CD4-positive, alpha-beta T cell treated with Interleukin-17A for 1 hour (primary cell): ENCODE measurements at regions not wholly inside any gene's neighbourhood (a gene's known extent, or its start where the extent isn't known, plus 50 kb on each side); places are given as distances from the start of the nearest gene placed in this dataset.
"Not testable (repeated sequence)": the region's sequence is repeated elsewhere in the genome, so short reads cannot be mapped to it uniquely, and the experiment has no call there.

Source experiments
- DNase-seq: peaks from one replicate; pipeline ENCODE4 v3.0.0-alpha.2; 2020

DNA sequence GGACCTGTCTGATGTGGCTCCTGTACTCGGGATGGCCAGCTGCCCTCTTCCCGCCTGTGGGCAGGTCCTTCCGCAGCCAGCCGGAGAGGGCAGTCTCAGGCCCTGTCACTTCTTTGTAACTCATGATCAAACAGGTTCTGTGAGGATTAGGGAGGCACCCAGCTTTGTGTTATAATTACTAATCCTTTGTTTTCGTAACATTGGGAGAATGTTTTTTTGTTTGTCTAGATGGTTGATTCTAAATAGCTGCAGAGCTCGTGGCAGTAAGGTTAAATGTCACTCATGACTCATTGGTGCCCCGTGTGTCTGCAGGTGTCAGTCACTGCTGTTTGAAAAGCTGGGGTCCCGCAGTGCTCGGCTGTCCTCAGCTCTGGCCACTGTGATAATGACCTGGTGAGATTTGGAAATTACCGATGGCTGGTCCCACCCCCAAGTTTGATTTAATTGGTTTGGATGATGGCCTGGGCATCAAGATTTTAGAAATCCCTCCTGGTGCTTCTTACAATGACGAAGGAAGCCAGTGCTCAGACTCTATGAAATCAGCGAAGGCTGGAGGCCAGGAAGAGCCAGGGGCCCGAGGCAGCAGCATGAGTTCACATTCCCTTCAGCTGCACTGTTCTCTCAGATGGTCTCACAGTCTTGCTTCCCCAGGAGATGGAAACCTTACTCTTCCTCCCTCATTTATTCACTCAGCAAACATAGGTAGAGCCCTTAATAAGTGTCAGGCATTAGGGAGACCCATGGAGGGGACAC lies 172.8 kb downstream of the VAPA start:
- no peak for DNase-seq

DNA sequence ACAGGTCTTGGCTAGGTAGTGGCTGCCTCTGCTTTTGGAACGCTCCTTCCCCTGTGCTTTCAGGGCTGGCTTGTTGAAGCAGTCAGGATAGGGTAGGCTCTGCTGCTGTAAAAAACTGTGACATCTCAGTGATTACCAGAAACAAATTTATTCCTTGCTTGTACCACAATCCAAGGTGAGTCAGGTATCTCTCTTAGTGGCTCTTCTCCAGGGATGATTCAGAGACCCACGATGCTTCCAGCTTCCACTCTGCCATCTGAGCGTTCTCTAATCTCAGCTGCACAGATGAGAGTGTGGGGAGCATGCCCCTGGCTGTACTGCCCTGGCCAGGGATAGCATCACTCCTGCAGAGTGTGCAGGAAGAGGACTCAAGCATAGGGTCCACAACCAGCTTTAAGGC lies 174.9 kb downstream of the VAPA start:
- no peak for DNase-seq

DNA sequence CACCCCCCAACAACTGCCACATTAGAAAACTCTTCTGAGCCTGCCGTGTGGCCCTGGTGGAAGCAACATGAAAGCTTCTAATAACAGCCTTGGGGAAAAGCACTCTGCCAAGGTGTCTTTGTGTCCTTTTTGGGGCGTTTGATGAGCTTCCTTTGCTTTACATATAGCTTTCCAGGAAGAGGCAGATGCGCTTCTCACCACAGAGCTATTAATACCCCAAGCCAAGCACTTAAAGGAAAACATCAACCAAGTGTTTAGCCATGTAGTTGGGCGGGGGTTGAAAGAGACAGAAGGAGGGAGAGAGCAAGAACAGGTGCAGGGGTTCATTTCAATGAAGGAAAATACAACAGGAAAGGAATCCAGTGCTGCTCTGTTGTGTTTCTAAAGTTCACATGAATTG lies 176.1 kb downstream of the VAPA start:
- no peak for DNase-seq

DNA sequence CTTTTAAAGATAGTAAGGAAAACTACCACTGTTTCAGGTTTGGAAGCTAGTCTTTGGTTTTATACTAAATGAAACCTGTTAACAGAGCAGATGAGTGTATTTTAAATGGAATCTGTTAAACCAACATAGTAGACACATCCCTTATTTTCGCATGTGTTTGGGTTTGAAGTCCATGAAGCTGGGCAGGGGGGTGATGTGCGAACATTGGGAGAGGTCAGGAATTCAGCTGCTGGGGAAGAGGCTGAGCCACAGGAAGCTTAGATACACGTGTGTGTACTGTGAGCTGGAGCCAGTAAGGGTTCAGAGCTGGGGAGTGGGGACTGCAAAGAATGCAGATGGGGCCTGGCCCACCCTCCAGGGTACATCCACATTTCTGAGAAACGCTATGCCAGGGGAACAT lies 176.9 kb downstream of the VAPA start:
- no peak for DNase-seq

DNA sequence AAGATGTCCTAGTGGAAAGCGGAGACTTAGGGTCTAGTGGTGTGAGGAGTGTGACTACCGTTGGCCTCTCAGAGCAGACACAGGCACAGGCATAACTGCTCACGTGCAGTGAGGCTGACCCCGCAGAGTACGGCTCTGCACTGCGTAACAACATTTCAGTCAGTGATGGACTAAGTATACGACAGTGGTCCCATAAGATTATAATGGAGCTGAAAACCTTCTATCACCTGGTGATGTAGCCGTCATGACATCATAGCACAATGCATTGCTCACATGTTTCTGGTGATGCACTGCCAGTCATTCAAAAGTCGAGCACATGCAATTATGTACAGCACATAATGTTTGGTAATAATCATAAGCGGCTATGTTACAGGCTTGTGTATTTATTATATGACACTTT lies 179.6 kb downstream of the VAPA start:
- no peak for DNase-seq

DNA sequence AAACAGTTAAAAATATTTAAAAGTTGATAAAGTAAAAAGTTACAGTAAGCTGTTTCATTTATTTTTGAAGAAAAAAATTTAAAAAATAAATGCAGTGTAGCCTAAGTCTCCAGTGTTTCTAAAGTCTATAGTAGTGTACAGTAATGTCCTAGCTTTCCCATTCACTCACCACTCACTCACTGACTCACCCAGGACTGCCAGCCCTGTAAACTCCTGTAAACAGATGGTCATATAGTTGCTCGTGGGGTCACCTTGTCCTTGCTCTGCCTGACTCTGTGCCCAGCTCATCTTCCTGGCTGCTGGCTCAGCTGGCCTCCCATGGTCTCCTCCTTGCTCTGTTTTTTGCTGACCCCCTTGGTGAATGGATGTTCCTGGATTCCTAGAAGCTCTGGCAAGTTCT lies 180.3 kb downstream of the VAPA start:
- no peak for DNase-seq

DNA sequence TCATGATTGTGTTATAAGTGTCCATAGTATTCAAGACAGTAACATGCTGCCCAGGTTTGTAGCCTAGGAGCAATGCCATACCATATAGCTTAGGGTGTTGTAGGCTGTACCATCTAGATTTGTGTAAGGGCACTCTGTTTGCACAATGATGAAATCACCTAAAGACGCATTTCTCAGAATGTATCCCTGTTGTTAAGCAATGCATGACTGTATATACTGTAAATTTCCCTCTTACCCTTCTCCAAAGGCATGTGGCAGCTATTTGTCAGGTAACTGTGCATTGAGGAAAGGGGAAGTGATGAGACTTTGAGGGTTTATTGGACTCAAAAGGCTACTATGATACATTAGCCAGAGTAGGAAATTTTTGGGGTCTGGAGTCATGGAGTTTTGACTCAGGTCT lies 180.8 kb downstream of the VAPA start:
- DNase-seq = no peak

DNA sequence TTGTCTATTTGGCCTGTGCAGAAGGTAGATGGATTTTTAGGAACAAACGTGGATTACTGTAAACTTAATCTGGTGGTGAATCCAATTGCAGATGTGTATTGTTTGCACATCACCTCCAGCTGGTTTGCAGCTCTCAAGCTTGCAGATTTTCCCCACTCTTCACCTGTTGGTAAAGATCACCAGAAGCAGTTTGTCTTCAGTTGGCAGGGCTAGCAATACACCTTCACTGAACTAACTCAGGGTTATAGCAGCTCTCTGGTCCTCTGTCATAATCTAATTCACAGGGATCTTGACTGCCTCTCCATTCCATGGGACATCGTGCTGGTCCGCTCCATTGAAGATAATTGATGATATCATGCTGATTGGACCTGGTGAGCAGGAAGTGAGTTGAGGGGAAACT lies 181.5 kb downstream of the VAPA start:
- no peak for DNase-seq

DNA sequence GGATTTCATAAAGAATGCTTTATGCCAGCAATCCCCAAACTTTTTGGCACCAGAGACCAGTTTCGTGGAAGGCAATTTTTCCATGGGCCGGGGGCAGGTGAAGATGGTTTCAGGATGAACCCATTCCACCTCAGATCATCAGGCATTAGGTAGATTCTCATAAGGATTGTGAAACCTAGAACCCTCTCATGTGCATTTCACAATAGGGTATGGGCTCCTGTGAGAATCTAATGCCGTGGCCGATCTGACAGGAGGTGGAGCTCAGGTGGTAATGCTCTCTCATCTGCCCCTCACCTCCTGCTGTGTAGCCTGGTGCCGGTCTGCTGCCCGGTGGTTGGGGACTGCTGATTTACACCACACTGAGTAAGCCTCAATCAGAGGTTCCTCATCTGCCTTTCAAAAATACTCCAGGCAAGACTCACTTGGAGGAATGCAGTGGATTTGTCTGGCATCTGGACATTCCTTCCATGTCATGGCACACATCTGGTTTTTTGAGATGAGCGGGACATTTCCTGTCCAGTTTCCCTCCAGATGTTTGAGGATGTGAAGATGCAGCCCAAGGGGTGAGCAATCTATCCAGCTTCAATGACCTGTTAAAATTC lies 185.8 kb downstream of the VAPA start:
- DNase-seq = no peak

DNA sequence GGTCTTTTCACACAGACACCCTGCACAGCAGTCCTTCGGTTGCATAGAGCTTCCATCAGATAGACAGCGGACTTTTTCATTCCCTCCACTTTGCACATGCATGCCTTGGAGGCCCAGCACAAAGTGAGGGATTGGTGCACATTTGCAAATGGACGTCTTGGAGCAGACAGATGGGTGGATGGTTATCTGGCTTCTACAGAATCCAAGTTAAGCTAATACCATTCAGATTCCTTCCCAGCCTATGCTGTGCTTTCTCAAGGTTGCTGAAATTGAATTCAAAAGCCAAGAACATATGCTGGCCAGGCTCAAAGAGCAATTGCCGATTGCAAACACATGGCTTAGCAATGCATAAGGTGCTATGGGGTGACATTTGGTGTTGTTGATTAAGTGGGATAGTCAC lies 186.4 kb downstream of the VAPA start:
- no peak for DNase-seq

DNA sequence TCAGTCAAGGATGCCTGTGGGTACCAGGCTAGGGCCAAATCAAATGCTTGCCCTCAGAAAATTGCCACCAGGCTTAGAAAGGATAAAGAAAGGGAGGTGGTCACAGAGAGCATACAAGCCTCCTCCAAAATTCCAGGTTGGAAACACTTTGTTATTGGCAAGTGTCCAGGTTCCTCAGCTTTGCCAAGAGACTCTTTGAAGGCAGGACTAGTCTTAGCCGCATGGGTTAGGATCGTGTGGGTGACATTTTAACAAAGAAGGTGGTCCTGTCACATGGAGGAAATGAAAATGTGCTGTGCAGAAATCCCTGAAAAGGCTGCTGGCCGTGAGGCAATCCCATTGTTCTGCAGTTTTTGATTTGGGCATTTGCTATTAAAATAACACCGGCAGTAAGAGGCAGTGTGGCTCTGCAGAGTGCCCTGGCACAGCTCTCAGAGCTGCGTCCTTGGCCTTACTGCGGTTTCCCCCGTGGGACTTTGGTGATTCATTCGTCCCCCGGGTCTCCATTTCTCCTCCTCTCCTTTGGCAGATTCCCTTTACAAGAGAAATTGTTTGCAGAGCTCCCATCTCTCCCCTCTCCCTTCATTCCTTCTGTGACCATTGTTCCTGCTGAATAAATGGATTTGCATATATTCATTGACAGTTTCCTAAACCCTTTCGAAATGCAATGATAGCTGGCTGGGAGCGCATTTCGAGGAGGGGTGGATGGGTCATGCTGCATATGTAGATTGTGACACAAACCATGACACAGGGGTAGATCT lies 187.3 kb downstream of the VAPA start:
- no peak for DNase-seq

DNA sequence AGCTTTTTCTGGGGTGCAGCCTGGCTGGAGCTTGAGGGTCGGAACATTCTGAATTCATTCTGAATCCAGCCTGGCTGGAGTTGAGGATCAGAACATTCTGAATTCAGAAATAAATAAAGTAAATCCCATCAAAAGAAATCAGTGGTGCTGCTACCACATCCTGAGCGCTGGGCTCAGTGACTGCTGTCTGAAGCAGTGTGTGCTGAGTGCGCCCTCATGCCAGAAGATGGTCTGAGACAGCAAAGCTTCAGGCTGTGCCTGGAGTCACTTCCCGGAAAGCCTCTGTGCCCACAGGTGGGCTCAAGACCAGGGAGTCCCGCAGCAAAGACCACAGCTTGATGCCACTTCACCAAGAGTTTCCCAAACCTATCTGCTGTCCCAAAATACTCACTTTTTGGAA lies 187.9 kb downstream of the VAPA start:
- no peak for DNase-seq

DNA sequence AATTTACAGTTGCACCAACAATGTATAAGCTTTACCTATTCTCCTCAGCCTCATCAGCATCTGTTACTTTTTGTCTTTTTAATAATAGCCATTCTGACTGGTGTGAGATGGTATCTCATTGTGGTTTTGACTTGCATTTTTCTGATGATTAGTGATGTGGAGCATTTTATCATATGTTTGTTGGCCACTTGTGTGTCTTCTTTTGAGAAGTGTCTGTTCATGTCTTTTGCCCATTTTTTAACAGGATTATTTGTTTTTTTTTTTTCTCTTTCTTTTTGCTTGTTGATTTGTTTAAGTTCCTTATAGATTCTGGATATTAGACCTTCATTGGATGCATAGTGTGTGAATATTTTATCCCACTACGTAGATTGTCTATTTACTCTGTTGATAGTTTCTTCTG lies 191.3 kb downstream of the VAPA start:
- DNase-seq = not testable (repeated sequence)

DNA sequence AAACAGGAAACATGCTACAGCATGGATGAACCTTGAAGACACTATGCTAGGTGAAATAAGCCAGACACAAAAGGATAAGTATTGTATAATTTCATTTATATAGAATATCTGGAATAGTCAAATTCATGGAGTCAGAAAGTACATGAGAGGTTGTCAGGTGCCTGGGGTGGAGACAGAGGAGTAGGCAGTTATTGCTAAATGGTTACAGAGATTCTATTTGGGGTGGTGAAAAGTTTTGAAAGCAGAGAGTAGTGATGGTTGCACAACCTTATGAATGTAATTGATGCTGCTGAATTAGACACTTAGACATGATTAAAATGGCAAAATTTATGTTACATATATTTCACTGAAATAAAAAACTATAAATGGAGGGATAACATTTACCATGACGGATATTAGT lies 197.4 kb downstream of the VAPA start:
- DNase-seq = no peak

DNA sequence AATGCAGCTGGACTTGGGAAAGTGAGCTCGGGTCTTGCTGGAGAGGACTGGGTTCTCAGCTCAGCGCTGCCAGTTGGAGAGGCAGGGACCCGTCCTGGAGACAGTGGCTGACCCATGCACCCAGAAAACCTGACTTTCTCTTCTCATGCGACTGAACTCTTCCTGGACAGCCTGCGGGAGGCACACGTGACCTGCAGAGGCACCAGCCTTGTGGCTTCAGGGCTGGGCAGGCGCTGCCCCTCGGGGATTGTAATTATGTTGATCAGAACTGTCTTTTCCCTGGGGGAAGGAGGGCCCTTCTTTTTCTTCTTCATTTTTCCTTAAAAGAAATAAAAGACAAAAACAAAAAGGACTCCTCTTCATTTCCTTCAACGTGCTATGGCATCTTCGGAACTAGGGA lies 198.1 kb downstream of the VAPA start:
- DNase-seq = no peak

DNA sequence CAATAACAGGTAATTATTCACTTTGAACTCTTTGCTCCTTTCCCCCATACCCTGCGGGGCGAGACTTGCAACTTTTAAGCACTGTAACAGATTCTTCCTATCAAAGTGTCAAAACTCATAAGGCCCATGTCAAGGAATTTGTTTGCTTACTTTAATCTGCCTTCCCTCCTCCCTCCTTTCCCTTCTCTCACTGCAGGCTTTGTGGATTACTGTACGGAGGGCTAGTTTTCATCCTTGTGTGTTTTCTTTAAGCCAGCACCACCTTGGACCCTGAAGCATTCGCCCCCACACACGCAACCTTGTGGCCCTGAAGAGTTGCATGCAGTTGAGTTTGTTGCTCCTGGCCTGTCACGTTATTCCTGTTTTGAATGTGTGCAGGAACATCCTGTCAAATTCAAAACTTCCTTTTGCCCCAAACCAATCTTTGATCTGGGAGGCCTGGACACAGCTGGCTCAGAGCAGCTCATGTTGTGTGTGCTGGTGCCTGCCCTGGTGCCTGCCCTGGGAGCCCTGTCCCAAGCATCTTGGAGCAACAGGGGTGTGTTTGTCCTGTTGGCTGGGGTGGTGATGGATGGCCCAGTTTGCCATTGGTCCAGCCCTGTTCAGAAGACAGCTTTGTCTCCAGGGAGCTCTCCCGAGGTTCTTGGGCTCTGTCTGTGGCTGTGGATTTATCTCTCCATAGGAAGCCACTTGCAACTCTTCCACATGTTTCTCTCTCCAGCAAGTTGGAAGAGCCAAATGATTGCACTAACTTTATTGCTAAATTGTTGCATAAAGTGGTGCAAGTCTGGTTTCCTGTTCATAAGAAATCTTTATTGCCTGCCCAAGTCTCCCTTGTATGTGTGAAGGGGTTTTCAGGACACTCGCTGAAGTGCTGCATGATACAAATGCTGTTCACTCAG lies 199.6 kb downstream of the VAPA start:
- DNase-seq = no peak

DNA sequence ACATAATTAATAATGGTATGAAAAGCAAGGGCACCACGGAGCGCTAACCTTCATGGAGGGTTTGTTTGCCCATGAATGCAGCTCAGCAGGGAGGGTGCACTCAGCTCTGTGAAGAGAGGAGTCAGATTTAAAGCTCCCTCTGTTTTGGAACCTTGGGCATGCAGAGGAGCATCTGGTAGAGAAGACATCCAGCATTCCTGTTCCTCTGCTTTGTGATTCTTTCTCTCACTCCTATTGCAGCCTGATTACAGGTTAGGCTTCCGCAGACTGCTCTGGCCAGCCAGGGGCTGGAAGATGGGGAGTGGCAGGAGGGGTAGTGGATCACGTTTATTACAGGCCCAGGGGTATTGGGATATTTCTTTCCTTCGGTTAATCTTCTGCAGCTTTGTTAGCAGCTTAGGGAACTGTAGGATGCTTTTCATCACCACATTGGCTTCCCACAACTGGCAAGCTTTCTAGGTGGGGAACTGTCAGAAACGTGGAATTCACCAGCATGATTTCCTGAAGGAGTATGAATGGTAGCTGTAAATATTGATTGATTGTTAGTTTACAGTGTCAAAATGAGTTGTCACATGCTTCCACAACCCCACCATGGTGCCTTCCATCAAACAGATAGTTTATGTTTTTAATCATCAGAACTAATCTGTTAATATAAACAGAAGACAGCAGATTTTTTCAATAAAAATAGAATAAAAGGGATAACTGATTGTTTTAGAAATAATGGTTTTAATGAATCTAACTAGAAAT lies 201.1 kb downstream of the VAPA start:
- DNase-seq = no peak

DNA sequence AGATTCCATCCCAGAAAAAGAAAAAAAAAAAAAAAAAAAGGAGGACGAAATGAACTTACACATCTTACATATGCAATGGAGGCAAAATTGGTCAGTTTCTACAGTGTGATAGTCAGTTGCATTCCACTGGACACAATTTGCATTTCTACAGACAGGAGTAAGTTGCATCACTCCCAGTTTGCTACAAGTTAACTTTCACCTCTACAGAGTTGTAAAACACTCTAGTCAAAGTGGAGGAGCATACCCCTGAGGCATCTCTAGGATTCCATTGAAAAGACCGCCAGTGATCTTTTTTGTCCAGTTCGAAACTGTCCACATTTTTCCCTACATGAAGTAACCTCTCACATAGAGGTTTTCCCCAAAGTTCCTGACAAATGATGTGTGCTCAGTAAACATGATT lies 202.8 kb downstream of the VAPA start:
- DNase-seq = no peak

DNA sequence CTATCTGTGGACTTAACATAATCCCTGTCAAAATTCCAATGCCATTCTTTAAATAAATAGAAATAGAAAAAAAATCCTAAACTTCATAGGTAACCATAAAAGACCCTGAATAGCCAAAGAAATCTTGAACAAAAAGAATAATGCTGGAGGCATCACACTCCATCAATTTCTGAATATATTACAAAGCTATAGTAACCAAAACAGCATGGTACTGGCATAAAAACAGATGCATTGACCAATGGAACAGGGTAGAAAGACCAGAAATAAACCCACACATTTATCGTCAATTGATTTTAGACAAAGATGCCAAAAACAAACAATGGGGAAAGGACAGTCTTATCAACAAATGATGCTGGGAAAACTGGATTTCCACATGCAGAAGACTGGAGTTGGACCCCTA lies 205.7 kb downstream of the VAPA start:
- no peak for DNase-seq

DNA sequence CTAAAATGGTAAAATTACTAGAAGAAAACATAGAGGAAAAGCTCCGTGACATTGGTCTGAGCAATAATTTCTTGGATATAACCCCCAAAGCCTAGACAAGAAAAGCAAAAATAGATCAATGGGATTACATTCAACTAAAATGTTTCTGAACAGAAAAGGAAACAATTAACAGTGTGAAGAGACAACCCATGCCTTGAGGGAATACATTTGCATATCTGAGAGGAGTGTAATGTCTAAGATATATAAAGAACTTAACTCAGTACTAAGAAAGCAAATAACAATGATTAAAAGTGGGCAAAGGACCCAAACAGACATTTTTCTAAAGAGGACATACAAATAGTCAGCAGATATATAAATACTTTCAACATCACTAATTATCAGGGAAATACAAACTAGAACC lies 206.2 kb downstream of the VAPA start:
- no peak for DNase-seq

DNA sequence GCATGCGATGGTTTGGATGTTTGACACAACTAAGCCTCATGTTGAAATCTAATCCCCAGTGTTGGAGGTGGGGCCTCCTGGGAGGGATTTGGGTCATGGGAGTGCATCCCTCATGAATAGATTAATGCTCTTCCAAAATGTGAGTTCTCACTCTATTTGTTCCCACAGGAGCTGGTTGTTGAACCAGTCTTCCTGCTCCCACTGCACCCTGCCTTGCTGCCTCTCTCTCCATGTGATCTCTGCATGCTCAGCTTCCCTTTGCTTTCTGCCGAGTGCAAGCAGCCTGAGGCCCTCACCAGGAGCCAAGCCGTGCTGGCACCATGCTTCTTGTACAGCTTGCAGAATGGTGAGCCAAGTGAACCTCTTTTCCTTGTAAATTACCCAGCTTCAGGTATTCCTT lies 206.8 kb downstream of the VAPA start:
- no peak for DNase-seq

DNA sequence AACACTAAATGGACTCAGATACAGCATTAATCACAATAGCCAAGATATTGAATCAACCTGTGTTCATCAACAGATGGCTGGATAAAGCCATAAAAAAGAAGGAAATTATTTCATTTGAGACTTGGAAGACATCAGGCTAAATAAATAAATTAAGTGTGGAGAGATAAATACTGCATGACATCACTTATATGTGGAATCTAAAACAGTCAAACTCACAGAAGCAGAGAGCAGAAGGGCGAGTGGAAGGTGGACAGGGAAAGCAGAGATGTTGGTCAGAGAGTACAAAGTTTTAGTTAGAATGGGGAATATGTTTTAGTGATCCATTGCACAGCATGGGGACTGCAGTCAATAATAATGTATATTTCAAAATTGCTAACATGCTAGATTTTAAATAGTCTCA lies 207.2 kb downstream of the VAPA start:
- DNase-seq = no peak
